HEK293 (cell line): ENCODE measurements at regions not wholly inside any gene's neighbourhood (a gene's known extent, or its start where the extent isn't known, plus 50 kb on each side); places are given as distances from the start of the nearest gene placed in this dataset.

Source experiments
- BCL11A ChIP-seq: fragments of 450-650 bp; formaldehyde crosslinking; IDR thresholded peaks from 2 replicates; pipeline ENCODE4 v1.5.1; 2016; ENCODE audit warnings: low read depth, missing biosample characterization, missing genetic modification characterization
- OVOL3 ChIP-seq: fragments of 450-650 bp; formaldehyde crosslinking; IDR thresholded peaks from 2 replicates; pipeline ENCODE4 v1.5.1; 2016; ENCODE audit warnings: missing biosample characterization, missing genetic modification characterization
- YY1 ChIP-seq: fragments of 450-650 bp; formaldehyde crosslinking; IDR thresholded peaks from 2 replicates; pipeline ENCODE4 v1.5.1; 2018; ENCODE audit warnings: missing biosample characterization, missing genetic modification characterization
- ZNF132 ChIP-seq: fragments of 450-650 bp; formaldehyde crosslinking; IDR thresholded peaks from 2 replicates; pipeline ENCODE4 v1.5.1; 2017; ENCODE audit warnings: missing biosample characterization, missing genetic modification characterization, borderline replicate concordance
- TF ChIP-seq, protein P1 (sequence below): fragments of 450-650 bp; formaldehyde crosslinking; IDR thresholded peaks from 2 replicates; pipeline ENCODE4 v1.5.1; 2016; ENCODE audit warnings: missing biosample characterization, missing genetic modification characterization

DNA sequence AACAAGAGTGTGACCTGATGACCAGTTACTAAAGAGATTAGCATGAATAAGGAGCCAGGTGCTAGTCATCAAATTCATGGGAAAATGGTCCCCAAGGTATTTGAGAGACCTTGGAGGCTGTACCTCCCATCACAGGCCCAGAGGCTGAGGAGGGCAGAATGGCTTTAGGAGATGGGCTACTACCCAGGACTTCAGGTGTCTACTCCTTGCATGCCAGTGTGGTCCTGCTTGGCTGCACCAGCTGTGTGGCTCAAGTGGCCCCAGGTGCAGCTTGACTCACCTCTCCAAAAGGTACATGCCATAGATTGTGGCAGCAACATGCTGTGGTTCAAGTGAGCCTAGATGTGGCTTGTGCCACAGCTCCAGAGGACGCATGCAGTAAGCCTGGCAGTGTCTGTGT lies 56.5 kb downstream of the TANC2 start:
- TF ChIP-seq, protein P1, sequence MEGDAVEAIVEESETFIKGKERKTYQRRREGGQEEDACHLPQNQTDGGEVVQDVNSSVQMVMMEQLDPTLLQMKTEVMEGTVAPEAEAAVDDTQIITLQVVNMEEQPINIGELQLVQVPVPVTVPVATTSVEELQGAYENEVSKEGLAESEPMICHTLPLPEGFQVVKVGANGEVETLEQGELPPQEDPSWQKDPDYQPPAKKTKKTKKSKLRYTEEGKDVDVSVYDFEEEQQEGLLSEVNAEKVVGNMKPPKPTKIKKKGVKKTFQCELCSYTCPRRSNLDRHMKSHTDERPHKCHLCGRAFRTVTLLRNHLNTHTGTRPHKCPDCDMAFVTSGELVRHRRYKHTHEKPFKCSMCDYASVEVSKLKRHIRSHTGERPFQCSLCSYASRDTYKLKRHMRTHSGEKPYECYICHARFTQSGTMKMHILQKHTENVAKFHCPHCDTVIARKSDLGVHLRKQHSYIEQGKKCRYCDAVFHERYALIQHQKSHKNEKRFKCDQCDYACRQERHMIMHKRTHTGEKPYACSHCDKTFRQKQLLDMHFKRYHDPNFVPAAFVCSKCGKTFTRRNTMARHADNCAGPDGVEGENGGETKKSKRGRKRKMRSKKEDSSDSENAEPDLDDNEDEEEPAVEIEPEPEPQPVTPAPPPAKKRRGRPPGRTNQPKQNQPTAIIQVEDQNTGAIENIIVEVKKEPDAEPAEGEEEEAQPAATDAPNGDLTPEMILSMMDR (tag by site-specific recombination): no peak
- TF ChIP-seq YY1 (tag by site-specific recombination): no peak
- no peak for TF ChIP-seq ZNF132
- no peak for TF ChIP-seq BCL11A
- TF ChIP-seq OVOL3: no peak
